NCI-H2227 treated with DMSO at 0.1 percent for 48 hours (cell line): ENCODE measurements at regions not wholly inside any gene's neighbourhood (a gene's known extent, or its start where the extent isn't known, plus 50 kb on each side); places are given as distances from the start of the nearest gene placed in this dataset.
"Not testable (repeated sequence)": the region's sequence is repeated elsewhere in the genome, so short reads cannot be mapped to it uniquely, and the experiment has no call there.

Source experiments
- DNase-seq: peaks from one replicate; lab custom pipeline; 2025; lab: John Stamatoyannopoulos, UW

DNA sequence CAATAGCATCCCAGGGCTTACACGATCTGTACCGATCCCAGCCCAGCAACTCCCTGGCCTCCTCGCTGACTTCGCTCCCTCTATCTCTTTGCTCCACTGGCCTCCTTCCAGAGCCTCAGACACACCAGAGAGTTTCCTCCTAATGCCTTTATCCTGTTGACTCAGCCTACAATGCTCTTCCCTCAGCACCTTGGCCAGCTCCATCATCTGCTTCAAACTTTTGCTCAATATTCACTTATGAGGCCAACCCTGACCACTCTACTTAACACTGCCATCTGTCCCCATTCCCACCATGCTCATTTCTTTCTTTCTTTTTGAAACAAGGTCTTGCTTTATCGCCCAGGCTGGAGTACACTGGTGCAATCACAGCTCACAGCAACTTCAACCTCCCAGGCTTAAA, 180.9 kb downstream of the CEP170 start:
- not testable (repeated sequence) for DNase-seq

DNA sequence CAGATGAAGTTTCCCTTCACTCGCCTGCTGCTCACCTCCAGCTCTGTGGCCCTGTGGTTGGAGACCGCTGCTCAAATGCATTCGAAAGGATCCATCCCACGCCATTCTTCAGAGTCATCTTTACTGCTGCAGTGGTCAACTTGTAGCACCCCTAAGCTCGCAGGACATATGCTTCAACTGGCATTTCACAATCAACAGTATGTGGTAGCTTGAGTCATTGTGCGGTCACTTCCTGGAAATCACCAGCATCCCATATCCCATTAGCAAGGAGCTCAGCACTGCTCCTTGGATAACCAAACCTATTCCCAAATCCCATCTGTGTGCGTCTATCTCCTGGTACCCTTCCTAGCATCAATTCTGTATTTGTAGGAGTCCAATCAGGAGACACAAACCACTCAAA, 188.0 kb downstream of the CEP170 start:
- not testable (repeated sequence) for DNase-seq

DNA sequence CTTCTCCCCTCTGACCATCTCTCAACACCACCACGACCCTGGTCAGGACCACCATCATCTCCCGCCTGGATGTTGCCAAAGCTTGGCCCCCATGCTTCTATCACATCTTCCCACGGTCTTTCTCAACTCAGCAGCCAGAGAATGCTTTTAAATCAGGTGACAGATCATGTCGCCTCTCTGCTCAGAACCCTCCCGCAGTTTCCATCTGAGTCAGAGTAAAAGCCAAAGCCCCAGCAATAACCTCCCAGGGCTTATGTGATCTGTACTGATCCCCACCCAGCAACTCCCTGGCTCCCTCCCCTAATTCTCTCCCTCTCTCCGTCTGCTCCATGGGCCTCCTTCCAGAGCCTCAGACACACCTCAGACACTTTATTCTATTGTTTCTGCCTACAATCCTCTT, 193.1 kb downstream of the CEP170 start:
- not testable (repeated sequence) for DNase-seq

DNA sequence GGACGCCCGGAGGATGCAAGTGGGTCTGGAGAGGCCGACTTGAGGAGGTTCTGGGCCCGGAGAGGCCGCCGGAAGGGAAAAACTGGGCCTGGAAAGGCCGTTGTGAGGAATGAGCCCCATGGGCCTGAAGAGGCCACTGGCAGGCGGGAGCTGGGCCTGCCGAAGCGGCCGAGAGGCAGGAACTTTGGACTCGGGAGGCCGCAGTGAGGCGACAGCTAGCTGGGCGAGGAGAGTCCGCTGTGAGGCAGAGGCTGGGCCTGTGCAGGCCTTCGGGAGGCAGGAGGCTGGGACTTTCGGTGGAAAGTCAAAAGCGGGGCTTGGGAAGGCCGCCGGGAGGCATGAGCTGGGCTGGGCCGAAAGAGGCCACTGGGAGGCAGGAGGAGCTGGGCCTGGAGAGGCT, 199.6 kb downstream of the CEP170 start:
- DNase-seq = not testable (repeated sequence)

DNA sequence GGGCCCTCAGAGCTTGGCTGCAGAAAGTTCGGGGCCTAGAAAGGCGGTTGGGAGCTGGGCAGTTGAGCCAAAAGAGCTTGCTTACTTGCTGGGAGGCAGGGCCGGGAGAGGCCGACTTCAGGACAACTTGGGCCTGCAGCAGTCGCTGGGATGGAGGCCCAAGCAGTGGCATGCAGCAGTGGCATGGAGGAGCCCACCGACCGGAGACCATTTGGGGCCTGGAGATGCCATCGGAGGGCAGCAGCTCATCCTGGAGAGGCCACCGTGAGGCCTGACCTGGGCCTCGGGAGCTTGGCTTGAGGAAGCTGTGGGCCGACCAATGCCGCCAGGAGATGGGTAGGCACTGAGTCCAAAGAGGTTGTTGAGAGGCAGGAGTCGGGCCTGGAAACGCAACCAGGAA, 200.0 kb downstream of the CEP170 start:
- not testable (repeated sequence) for DNase-seq

DNA sequence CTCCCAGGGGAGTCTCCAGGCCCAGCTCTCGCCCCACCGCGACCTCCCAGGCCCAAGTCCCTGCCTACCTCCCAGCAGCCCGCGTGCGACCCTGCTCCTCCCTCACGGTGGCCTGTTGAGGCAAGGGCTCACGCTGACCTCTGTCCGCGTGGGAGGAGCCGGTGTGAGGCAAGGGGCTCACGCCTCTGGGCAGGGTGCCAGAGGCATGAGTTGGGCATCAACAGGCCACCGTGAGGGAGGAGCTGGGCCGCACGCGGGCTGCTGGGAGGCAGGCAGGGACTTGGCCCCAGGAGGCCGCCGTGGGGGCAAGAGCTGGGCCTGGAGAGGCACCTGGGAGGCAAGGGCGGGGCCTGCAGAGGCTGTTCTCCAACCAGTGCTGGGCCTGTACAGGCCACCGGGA, 200.4 kb downstream of the CEP170 start:
- DNase-seq = not testable (repeated sequence)

DNA sequence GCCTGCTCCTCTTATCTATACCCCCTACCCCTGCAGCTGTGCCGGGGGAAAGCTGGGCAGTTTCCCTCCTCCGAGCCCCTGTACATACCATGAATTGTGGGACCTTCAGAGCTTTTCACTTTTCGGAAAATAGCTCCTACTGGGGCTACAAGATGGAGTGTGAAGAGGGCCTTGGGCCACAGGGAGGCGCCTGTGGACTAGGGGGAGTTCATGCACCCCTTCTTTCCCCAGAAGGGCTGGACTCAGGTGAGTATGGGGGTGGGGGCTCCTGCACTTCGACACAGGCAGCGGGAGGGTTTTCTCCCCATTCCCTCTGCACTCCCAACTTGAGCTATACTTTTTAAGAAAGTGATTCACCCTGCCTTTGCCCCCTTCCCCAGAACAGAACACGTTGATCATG, 202.0 kb downstream of the CEP170 start:
- DNase-seq = not testable (repeated sequence)

DNA sequence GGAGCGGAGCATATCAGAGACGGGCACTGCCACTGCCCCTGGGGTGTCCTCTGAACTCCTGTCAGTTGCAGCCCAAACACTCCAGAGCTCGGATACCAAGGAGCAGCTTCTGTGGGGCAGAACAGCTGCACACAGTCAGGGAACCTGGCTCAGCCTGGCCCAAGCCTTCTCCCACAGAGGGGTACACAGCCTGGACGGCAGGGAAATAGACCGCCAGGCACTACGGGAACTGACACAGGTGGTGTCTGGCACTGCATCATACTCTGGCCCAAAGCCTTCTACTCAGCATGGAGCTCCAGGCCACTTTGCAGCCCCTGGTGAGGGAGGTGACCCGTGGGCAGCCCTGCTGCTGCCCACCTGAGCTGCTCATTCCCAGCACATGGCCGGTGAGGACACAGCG, 204.5 kb downstream of the CEP170 start:
- DNase-seq = not testable (repeated sequence)

DNA sequence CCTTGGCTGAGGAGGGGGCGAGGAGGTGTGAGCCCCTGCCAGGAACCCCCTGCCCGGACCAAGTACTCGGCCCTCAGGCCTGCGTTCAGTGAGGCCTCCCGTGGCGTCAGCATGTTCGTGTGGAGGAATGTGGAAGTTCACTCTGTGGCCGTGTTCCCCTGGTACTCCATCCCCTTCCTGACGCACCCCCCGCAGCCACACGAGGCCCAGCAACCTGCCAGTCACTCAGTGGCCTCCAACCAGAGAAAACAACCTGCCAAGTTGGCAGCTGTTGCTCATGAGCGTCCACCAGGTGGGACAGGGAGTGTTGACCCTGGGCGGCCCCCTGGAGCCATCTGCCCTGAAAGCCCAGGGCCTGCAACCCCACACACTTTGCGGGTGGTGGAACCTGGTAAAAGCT, 205.4 kb downstream of the CEP170 start:
- not testable (repeated sequence) for DNase-seq

DNA sequence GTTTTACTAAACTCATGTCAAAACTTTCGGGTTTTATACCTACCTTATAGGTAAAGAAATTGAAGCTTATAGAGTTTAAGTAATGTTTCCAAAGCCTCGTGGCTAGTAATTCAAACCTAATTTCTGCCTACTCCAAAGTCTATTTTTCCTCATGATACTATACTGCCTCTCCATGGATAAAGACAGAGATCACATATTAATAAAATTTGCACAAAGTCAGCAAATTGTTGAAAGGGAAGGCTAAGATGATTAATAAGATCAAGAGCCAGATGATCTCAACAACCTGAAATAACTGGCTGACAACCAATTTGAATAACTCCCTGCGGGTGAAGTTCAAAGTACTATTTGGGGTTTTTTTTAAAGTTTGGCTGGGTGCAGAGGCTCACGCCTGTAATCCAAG, 233.7 kb downstream of the CEP170 start:
- DNase-seq = not testable (repeated sequence)

DNA sequence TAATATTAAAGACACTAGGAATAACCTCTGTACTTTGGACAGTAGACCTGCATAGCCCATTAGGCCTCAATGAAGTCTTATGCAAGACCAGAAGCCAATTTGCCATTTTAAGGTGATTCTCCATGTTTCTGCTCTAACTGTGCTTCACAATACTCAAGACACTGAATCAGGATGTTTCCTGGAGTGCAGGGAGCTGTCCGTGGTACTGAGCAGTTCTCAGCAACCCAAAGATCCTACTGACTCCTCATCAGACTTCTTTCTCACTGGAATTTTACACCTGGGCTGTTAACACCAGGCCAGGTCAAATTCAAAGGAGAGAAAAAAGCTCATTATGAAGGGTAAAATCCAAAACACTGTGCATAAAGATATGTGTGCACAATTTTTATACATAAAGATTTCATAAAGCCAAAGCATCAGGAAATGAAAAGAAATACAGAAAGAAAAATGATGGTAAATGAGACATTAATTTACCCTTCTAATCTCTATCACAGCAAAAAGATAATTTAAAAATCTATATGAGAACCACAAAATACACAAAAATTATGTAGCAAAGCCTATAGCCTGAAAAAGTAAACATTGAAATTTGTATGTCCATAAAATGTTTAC, 235.9 kb downstream of the CEP170 start:
- DNase-seq = not testable (repeated sequence)

DNA sequence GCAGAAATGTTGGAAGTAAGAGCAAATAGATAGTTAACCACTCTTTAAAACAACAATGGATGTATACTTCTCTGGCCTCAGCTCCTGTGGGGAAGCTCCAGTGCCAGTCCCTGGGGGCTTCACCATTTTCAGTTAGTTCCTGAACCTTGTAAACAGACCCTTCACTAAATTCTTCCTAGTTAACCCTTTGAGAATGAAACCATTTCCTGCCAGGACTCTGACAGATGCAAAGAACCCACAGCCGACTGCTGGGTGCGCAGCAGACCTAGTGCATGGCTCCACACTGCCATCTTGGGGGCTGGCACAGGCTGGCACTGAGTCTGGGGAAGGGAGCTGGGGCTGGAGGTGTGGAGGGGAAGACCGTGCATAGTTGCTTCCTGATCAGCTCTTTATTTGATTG, 244.4 kb downstream of the CEP170 start:
- DNase-seq = not testable (repeated sequence)

DNA sequence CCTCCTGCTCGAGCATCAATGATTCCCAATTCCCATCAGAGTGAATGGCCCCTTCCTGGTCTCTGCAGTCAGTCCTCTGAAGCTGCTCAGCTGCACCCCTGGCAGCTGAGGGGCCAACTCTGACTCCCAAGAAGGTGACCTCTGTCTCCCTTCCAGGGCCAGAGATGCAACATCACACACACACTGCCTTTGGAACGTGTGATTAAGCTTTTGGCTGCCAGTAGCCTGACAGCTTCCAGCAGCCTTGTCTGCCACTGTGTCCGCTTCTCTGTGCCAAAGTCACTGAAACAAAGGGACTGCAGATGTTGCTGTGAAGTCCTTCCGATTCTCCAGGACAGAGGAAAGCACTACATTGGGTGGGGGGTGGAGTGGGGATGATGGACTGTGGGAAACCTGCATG, 254.1 kb downstream of the CEP170 start:
- not testable (repeated sequence) for DNase-seq

DNA sequence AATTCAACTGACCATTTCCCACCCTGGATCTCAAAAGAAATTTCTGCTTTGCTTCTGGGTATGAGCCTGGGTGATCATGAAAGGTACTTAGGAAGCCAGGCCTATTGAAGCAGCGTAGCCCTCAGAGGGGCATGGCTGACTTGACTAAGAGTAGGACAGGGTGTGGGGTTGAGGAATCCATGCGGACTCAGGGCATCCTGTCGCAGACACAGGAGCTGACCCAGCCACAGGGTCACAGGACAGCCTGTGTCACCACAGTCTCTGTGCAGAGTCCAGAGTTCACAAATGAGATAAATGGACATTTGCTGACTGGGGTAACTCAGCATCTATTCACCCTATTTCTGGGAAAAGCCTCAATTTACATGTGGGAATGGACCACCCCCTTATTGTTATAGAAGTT, 262.3 kb downstream of the CEP170 start:
- not testable (repeated sequence) for DNase-seq

DNA sequence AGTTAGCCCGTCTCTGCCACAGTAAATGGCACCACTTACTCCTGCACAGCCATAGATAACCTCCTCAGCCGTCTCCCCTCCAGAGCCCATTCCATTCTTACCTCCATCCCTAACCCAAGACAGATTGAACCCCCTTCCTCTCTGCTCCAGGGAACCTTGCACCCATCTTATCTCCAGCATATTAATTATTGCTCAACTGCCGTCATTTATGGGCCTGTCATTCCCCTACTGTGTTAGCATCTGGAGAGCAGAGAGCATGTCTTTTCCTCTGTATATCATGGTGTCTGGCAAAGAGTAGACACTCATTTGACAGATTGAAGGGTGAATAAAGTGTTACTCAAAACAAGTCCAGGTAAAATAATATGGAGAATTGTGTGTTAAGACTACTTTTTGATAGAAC, 270.0 kb downstream of the CEP170 start:
- not testable (repeated sequence) for DNase-seq

DNA sequence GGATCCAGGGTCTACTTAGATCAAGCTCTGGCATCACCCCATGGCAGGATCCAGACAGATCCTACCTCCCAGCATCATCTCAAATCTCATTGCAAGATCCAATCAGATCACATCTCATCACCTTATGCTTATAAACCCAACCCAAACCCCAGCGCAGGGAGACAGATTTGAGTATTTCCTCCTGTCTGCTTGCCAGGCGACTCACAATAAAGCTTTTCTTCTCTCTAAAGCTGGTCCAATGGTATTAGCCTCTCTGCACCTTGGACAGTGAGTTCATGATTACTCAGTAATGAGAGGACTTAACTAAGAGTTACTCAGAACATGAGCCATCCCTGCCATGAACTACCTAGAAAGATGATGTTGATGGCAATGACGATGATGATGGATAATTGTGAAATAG, 281.7 kb downstream of the CEP170 start:
- not testable (repeated sequence) for DNase-seq

DNA sequence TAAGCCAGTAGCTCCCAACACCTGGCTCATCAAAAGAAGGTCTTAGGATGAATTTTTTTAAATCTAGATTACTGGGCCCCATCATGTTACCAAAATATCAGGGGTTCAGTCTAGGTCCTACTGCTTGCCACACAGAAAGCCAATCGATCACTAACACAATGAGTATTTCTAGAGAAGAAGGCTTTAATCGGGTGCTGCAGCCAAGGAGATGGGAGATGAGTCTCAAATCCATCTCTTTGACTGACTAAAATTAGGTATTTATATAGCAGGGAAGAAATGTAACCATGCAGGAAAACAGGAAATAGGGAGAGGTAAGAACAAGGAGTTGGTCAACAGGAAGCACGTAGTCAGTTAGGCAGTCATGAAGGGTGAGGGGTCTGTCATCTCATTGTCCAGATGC, 288.2 kb downstream of the CEP170 start:
- DNase-seq = no peak

DNA sequence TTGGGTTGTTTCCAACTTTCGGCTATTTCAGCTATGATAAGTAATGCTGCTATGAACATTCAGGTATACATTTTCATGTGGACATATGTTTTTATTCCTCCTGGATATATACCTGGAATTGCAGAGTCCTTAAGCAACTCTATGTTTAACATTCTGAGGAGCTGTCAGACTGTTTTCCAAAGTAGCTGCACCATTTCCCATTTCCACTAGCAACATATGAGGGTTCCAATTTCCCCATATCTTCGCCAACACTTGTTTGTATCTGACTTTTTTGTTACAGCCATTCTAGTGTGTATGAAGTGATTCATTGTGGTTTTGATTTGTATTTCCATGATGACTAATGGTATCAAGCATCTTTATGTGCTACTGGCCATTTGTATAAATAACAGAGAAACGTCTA, 295.7 kb downstream of the CEP170 start:
- DNase-seq = not testable (repeated sequence)

DNA sequence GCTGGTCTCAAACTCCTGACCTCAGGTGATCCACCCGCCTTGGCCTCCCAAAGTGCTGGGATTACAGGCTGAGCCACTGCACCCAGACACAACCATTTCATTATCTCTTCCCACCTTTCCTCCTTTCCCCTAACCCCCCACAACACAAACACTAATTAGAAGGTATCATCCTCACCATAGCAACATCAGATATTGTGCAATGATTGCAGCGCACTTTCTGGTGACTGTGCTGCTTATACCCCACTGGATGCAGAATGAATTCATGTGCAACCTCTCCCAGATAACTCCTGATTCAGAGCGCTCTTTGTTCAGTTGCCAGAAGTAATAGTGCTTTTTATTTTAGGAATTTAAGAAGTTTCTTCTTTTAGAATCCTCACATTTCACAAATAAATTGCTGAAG, 300.1 kb downstream of the CEP170 start:
- DNase-seq = not testable (repeated sequence)

DNA sequence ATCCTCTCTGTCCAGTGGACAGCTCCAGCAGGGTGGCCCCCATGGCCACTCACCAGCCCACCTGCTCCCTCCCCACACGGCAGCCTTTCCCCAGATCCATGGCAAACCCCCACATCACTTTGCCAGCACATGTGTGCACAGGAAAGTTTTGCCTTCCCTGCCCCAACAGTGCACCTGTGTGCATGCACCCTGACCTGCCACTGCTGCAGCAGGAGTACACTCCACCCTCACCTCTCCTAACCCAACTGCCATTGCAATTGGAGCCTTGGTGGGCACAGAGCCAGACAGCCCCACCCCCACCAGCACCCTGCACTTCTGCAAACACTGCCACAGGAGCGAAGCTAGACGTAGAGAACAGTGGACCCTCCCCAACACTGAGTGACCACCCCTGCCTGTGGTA, 308.9 kb downstream of the CEP170 start:
- no peak for DNase-seq

DNA sequence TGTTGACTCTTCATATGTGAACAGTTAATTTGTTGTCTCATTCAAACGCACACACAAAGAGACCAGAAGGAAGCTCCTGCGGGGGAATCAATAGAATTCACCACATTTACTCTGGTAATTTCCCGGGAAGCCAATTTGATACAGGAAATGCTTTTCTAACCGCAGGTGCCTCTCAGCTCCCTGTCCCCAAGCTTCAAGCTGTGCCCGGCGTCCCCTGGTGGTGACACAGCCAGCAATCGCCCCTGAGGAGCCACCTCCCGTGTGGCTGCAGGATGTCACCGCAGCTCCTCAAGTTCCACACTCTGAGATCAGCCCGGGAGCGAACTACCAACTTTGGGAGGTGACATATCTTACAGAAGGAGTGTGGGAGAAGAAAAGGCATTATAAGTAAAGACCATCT, 318.4 kb downstream of the CEP170 start:
- DNase-seq = not testable (repeated sequence)

DNA sequence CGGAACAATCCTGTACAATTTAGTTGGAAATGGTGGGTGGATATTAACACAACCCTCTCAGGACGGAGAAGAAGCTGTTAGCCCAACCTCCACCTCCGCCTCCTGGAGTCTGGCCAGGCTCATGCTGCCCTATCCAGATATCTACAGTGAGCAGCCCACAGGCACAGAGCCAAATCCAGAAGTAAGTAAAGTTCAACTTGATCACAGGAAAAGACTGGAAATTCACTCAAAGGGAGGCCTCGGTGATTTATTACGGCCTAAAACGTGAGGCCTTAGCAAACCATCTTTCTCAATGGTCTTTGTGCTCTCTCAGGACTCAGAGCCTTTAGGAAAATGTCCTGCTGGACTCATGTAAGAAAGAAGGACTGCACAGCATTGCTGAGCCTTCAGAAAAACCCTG, 330.4 kb downstream of the CEP170 start:
- not testable (repeated sequence) for DNase-seq

DNA sequence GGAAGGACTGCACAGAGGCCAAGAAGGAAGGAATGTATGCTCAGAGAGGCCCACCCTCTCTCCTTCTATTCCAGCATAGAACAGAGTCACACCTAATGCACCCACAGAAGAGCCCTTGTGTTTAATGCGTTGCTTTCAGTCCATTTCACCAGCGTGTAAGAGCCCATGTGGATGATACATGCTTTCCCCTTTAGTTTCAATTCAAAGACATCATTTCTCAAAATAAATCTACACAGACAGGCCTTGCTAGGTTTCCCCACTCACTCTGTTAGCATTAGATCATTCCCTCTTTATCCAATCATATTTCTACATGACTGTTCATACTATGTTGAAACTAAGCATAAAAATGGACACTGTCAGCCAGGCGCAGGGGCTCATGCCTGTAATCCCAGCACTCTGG, 331.5 kb downstream of the CEP170 start:
- not testable (repeated sequence) for DNase-seq

DNA sequence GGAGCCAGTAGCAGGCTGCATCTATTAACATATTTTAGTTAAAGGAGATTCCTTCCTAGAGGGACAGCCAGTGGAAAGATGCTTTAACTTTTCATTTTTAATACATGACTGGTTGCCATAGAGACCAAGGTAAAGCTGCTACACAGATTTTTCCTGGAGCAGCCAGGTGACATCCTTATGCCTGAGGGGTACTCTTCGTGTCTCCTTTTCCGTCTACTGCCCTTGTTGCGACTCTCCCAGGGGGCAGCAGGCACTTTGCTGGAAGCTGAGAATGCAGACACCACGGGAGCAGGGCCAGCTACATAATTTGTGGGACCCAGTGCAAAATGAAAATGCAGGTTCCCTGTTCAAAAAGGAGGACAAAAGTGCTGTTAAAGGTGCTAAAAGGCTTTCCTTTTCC, 340.4 kb downstream of the CEP170 start:
- DNase-seq = not testable (repeated sequence)
